HG02981 (cell line): ENCODE measurements at regions not wholly inside any gene's neighbourhood (a gene's known extent, or its start where the extent isn't known, plus 50 kb on each side); places are given as distances from the start of the nearest gene placed in this dataset.

Experiments used
- ATAC-seq: cut with Tn5 transposase; IDR thresholded peaks from one replicate; pipeline ENCODE4 v1.9.1; 2021; ENCODE audit warnings: mild to moderate bottlenecking, moderate library complexity; ENCODE audit not compliant: unreplicated experiment

GRCh38 chr7:42338231-42338915 is 101.4 kb upstream of the GLI3 start:
- no peak for ATAC-seq

- ATAC-seq: no peak
Observed at GRCh38 chr7:42337225-42337905, 100.4 kb upstream of the GLI3 start.

GRCh38 chr7:42332605-42333222 is 95.7 kb upstream of the GLI3 start:
- ATAC-seq: no peak

GRCh38 chr7:42319631-42320030 is 82.6 kb upstream of the GLI3 start:
- no peak for ATAC-seq

GRCh38 chr7:42315631-42316030 is 78.6 kb upstream of the GLI3 start:
- no peak for ATAC-seq

- no peak for ATAC-seq
Observed at GRCh38 chr7:42315103-42315502, 78.1 kb upstream of the GLI3 start.

- no peak for ATAC-seq
Observed at GRCh38 chr7:42314696-42315095, 77.7 kb upstream of the GLI3 start.

- ATAC-seq: no peak
Observed at GRCh38 chr7:42311195-42311594, 74.2 kb upstream of the GLI3 start.

- no peak for ATAC-seq
Observed at GRCh38 chr7:42292991-42293521, 56.0 kb upstream of the GLI3 start.

GRCh38 chr7:42289473-42289872 is 52.5 kb upstream of the GLI3 start:
- no peak for ATAC-seq
